Activated naive CD4-positive, alpha-beta T cell (primary cell): ENCODE measurements at regions not wholly inside any gene's neighbourhood (a gene's known extent, or its start where the extent isn't known, plus 50 kb on each side); places are given as distances from the start of the nearest gene placed in this dataset.
"Not testable (repeated sequence)": the region's sequence is repeated elsewhere in the genome, so short reads cannot be mapped to it uniquely, and the experiment has no call there.

Experiments
- DNase-seq, 4 experiments: peaks; one replicate each; lab custom pipeline; 2025; lab: John Stamatoyannopoulos, UW

- peak in 2 of 4 experiments; percentile 42 for DNase-seq
Measured at GRCh38 chr9:129414377-129414992, 206.4 kb downstream of the C9orf50 start.

GRCh38 chr9:129413537-129414376 lies 207.1 kb downstream of the C9orf50 start:
- DNase-seq, result peak; percentile 97 to 99 (median 98)

DNA sequence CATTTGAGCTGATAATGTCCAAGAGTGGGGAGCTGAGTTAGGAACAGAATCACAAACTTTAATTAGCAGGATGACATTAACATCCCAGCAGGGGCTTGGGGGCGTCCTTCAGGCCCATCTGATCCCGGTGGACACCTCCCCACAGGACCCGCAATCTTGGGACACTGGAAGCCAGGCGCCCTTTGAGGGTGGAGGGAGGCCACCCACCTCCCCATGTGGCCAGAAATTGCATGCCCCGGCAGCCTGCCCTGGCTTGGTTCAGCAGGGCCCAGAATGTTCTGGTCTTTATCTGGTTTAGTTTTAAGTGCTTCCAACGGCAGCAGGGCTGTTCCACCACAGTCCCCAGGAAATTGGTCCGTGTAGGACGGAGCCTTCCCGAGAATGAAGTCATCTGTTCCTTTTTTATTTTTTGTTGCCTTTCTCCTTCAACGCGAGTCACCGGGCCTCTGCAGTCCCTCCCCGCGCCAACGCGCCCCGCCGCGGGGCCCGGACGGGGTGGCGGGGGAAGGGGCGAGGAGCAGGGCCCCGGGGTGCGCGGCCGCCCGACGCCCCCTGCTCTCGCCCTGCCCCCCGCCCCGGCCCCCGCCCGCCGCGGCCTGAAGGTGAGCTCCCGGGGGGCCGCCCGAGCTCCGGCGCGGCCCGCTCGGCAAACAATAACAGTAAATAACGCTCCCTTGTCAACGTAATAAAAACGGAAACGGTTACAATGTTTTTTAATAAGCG lies 207.9 kb downstream of the C9orf50 start:
- peak in 1 of 4 experiments; percentile 67 for DNase-seq

GRCh38 chr9:129412176-129412813 lies 208.6 kb downstream of the C9orf50 start:
- DNase-seq, result not testable (repeated sequence)

GRCh38 chr9:129411501-129412175 lies 209.3 kb downstream of the C9orf50 start:
- no peak for DNase-seq

- DNase-seq, result no peak
Measured at GRCh38 chr9:129410226-129410625, 210.7 kb downstream of the C9orf50 start.

GRCh38 chr9:129408535-129409215 lies 212.2 kb downstream of the C9orf50 start:
- no peak for DNase-seq

DNA sequence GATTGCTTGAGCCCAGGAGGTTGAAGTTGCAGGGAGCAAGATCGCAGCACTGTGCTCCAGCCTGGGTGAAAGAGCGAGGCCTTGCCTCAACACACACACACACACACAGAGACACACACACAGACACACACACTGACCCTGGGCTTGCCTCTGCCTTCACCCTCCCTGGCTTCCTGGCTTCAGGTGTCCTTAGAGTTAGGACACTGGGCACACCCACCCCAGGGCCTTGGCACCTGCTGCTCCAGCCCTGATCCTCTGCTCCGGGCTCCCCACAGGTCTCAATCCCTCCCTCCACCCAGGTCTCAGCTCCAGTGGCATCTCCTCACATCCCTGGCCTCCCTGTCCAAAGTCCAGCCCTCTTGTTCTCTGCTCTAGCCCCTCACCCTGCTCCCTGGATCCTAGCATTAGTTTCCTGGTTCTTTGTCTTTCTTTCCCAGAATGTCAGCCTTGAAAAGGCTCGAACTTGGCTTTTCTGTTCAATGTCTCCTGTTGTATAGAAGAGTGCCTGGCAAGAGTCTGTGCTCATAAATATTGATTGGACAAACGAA lies 212.9 kb downstream of the C9orf50 start:
- DNase-seq, result no peak

DNA sequence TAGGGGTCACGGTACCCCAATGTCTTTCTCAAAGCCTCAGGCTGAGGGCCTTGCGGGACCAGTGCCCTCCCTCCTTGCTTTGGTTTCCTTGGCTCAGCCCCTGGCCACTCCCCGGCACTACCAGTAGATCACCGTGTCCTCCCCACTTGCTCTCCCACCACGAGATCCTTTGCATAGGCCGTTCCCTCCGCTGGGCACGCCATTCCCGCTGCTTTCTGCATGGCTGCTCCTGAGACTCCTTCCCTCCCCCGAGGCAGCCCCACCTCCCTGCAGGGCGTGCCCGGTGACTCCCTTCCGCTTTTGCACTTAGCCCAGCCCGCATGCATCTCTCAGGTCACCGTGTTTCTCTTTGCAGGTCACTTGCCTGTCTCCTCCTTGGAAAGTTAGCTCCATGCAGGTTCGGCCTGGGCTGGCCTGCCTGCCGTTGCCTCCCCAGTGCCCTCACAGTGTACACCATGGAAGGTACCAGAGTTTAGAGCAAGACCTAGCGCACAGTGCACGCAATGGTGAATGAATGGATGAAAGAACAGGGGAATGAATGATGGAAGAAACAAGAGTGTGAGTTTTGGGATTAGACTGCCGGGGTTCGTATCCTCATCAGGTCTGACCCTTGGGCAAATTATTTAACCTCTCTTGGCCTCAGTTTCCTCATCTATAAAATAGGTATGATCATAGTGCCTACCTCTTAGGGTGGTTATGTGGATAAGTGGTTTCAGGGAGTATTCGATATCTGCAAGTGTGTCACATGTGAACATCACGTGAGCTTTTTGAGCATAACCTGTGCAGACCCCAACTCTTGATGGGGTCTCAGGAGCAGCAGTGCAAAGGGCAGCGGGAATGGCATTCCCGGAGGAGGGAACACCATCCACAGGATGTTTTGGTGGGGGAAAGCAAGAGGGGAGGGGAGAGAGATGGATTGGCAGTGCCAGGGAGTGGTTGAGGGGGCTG lies 214.3 kb downstream of the C9orf50 start:
- DNase-seq, result no peak

GRCh38 chr9:129405827-129406213 lies 215.1 kb downstream of the C9orf50 start:
- DNase-seq, result no peak

DNA sequence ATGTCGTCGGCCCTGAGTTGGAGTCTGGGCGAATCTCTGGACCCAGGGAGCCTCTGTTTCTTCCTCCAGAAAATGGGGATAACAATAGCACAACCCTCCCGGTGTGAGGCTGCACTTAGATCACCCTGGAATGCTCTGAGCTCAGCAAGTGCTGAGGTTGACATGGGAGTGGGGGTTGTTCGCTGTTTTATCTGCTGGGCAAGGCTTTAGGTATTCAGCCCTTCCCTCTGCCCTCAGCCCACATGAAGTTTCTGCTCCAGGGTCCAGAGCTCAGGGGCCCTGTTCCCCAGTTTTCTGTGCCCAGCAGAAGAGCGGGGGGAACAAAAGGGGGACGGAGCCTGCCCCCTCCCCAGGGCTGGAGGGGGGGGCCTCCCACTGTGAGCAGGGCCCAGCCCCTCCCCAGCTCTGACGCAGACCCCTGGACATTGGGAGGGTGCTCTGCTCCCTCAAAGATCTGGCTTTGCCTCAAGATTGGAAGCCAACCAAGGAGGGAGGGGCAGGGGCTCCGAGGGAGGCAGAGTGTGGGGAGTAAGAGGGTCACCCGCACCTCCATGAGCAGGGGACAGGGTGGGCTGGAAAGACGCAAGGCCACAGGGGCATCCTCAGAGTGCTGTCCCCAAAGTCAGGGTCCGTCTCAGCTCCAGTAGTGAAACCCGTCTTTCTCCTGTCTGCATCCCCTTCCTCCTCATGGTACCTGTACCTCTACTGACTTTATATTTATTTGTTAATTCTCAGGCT lies 215.6 kb downstream of the C9orf50 start:
- DNase-seq, result no peak

DNA sequence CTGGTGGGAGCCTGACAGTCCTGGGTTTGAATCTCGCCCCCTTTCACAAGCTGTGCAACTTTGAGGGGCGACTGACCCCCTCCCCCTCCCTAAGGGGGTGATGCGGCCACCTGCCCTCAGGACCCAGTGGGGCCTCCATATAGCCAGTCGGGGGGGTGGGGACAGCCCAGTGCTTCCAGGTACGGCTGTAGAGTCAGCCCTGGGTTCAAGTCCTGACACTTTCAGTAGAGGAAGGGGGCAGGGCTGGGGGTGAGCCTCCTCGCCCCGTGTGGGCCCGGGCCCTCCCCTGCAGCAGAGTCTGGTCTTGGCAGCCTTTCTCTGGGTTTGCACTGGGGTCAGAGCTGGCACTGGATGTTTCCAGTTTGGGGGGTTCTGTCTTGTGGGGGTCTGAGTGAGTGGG lies 216.3 kb downstream of the C9orf50 start:
- no peak for DNase-seq

DNA sequence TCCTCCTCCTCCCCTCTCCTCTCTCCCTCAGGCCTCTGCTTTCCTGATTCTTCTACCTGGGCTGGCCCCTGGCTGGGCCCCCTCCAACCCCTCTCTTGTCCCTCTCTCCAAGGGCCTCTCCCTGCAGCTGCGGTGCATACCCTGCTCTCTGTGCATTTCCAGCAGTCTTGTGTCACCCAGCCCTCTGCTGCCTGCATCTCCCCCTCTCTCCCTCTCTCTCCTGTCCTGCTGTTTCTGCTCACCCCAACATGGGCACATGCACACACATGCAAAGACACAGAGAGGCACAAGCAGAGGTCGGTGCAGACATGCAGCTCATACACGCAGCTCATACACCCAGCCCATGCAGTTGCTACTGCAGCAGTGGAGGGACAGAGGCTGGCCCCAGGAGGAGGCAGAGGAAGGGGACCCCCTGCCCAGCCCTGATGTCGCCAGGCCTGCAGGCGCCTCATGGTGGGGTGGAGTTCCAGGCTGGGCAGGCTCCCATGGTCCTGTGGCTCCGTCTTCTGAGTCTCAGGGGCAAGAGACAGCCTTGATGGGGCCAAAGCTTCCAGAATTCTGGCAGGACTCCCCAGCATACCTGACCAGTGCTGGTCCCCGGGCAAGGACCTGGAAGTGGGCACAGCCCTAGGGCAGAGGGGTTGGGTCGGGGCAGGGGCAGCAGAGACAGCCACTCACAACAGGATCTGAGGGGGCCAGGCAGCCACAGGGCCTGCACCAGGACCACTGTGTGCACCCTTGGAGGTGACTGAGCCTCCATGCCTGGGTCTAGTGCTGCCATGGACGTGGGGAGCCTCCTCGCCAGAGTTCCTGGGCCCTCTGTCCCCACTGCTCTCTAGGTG lies 216.9 kb downstream of the C9orf50 start:
- DNase-seq, result no peak

GRCh38 chr9:129402931-129403778 lies 217.7 kb downstream of the C9orf50 start:
- DNase-seq, result no peak

DNA sequence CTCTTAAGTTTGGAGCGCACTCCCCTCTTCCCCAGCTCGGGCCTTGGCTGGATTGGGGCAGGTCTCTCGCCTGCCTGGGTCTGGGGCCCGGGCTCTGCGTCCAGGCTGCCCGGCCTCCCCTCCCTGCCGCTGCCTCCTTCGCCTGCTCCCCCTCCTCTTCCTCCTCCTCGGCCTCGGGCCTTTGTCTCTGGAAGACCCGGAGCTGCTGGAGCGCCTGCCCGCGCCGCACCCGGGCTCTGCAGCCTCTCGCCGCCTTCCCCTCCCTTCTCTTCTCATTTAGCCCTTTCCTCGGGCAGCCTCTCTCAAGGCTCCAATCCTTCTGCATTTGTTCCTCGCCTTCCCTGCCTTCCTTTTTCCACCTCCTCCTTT lies 218.5 kb downstream of the C9orf50 start:
- no peak for DNase-seq

DNA sequence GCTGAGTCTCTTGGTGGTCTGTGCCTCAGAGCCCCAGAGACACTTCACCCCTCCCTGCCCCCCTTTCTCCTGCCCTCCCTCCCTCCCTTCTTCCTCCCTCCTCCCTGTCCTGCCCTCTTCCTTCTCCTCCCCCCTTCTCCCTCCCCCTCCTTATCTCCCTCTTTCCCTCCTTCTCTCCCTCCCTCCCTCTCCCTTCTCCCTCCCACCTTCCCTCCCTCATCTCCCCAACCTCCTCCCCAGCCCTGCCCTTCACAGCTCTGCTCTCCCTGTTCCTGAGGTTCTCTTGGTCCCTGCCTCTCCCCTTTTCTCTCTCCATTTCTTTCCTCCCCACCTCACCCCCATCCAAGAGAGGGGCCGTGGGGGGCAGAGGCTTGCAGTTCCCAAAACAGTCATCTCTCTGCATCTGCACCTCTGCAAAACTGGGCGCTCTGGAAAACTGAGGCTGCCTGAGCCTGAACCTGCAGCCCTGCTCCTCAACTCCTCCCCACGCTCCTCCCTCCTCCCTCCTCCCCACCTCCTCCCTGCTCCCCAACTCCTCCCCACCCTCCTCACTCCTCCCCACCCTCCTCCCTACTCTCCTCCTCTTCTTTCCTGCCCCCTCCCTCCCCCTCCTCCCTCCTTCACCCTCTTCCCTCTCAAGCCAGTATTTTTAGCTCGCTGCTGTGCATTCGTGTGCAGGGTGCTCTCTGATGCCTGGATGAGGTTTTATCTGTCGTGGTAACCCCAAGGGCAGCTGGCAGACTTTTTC lies 219.1 kb downstream of the C9orf50 start:
- no peak for DNase-seq
